NCI-H345 treated with DMSO at 0.1 percent for 48 hours (cell line): ENCODE measurements at regions not wholly inside any gene's neighbourhood (a gene's known extent, or its start where the extent isn't known, plus 50 kb on each side); places are given as distances from the start of the nearest gene placed in this dataset.
"Not testable (repeated sequence)": the region's sequence is repeated elsewhere in the genome, so short reads cannot be mapped to it uniquely, and the experiment has no call there.

Experiments
- DNase-seq: peaks from one replicate; lab custom pipeline; 2025; ENCODE audit not compliant: unreplicated experiment; lab: John Stamatoyannopoulos, UW

- no peak for DNase-seq
Observed at GRCh38 chr4:112708772-112709171, 71.8 kb downstream of the LARP7 start.

- no peak for DNase-seq
Observed at GRCh38 chr4:112714922-112715901, 78.3 kb downstream of the LARP7 start.

GRCh38 chr4:112717856-112718255, 80.9 kb downstream of the LARP7 start:
- no peak for DNase-seq

GRCh38 chr4:112721627-112722026, 84.7 kb downstream of the LARP7 start:
- DNase-seq, result no peak

- DNase-seq, result no peak
Observed at GRCh38 chr4:112726041-112726440, 89.1 kb downstream of the LARP7 start.

- DNase-seq, result not testable (repeated sequence)
Observed at GRCh38 chr4:112727728-112728127, 90.8 kb downstream of the LARP7 start.

- DNase-seq, result no peak
Observed at GRCh38 chr4:112731715-112732114, 94.8 kb downstream of the LARP7 start.

- DNase-seq, result no peak
Observed at GRCh38 chr4:112732142-112732541, 95.2 kb downstream of the LARP7 start.

GRCh38 chr4:112735474-112735951, 98.6 kb downstream of the LARP7 start:
- DNase-seq, result no peak

- DNase-seq, result no peak
Observed at GRCh38 chr4:112736718-112737135, 99.8 kb downstream of the LARP7 start.

GRCh38 chr4:112739442-112739841, 102.5 kb downstream of the LARP7 start:
- DNase-seq, result no peak

GRCh38 chr4:112747036-112747435, 110.1 kb downstream of the LARP7 start:
- no peak for DNase-seq

- no peak for DNase-seq
Observed at GRCh38 chr4:112748352-112748878, 111.5 kb downstream of the LARP7 start.

- DNase-seq, result not testable (repeated sequence)
Observed at GRCh38 chr4:112750749-112751148, 113.8 kb downstream of the LARP7 start.

- no peak for DNase-seq
Observed at GRCh38 chr4:112751447-112751846, 114.5 kb downstream of the LARP7 start.

- no peak for DNase-seq
Observed at GRCh38 chr4:112752061-112752460, 115.1 kb downstream of the LARP7 start.

GRCh38 chr4:112752510-112752909, 115.6 kb downstream of the LARP7 start:
- DNase-seq, result no peak

GRCh38 chr4:112753333-112753732, 116.4 kb downstream of the LARP7 start:
- no peak for DNase-seq

- DNase-seq, result no peak
Observed at GRCh38 chr4:112759313-112759712, 122.4 kb downstream of the LARP7 start.

GRCh38 chr4:112765317-112765974, 128.5 kb downstream of the LARP7 start:
- no peak for DNase-seq

- no peak for DNase-seq
Observed at GRCh38 chr4:112766422-112766821, 129.5 kb downstream of the LARP7 start.

GRCh38 chr4:112767386-112767785, 130.4 kb downstream of the LARP7 start:
- DNase-seq, result no peak
